Nephron (organoid): ENCODE measurements at regions not wholly inside any gene's neighbourhood (a gene's known extent, or its start where the extent isn't known, plus 50 kb on each side); places are given as distances from the start of the nearest gene placed in this dataset.
"Not testable (repeated sequence)": the region's sequence is repeated elsewhere in the genome, so short reads cannot be mapped to it uniquely, and the experiment has no call there.

Source experiments
- H3K27ac Mint-ChIP-seq, 3 experiments: 2 replicates each; pipeline ENCODE4 v1.8.0; 2020; ENCODE audit warnings: mixed read lengths in 3 of 3, mild to moderate bottlenecking in 2 of 3, moderate library complexity in 1 of 3
- H3K27me3 Mint-ChIP-seq: 2 replicates; pipeline ENCODE4 v1.8.0; 2021; ENCODE audit warnings: low read depth, mild to moderate bottlenecking, moderate library complexity, mixed read lengths
- H3K36me3 Mint-ChIP-seq: 2 replicates; pipeline ENCODE4 v1.8.0; 2020; ENCODE audit warnings: low read depth, mixed read lengths
- H3K4me1 Mint-ChIP-seq: 2 replicates; pipeline ENCODE4 v1.8.0; 2020; ENCODE audit warnings: mixed read lengths
- H3K4me3 Mint-ChIP-seq, 3 experiments: 2 replicates each; pipeline ENCODE4 v1.8.0; 2020; ENCODE audit warnings: mild to moderate bottlenecking in 3 of 3, mixed read lengths in 3 of 3, moderate library complexity in 2 of 3
- H3K9me3 Mint-ChIP-seq: 2 replicates; pipeline ENCODE4 v1.8.0; 2020; ENCODE audit warnings: mixed read lengths
- CTCF ChIP-seq, 3 experiments: fragments of 200-600 bp; sonication (generic); IDR thresholded peaks; one replicate each; pipeline ENCODE4 v1.5.0; 2021; ENCODE audit warnings: antibody characterized with exemption in 3 of 3; ENCODE audit not compliant: unreplicated experiment in 3 of 3

- no peak for TF ChIP-seq CTCF (IDR thresholded peaks at IDR 0.05; ENCODE audit: unreplicated experiment in 3 of 3)
- H3K27ac Mint-ChIP-seq: no peak overlapping the region
- peaks cover 16% of the 10 kb centered on the region for H3K36me3 Mint-ChIP-seq
- H3K27me3 Mint-ChIP-seq: no peaks in the 10 kb centered on the region
- peaks cover 80% of the 10 kb centered on the region for H3K9me3 Mint-ChIP-seq
- H3K4me3 Mint-ChIP-seq: no peak overlapping the region
- no peaks in the 10 kb centered on the region for H3K4me1 Mint-ChIP-seq
Measured at GRCh38 chr22:11307998-11308397, 4220.0 kb upstream of the OR11H1 start.

GRCh38 chr22:11309777-11310176, 4218.2 kb upstream of the OR11H1 start:
- not testable (repeated sequence) for H3K4me1 Mint-ChIP-seq, H3K4me3 Mint-ChIP-seq, H3K27me3 Mint-ChIP-seq, H3K27ac Mint-ChIP-seq
- peaks cover 79% of the 10 kb centered on the region for H3K9me3 Mint-ChIP-seq
- peaks cover 16% of the 10 kb centered on the region for H3K36me3 Mint-ChIP-seq

- H3K4me3 Mint-ChIP-seq, H3K27ac Mint-ChIP-seq, H3K27me3 Mint-ChIP-seq, H3K4me1 Mint-ChIP-seq: not testable (repeated sequence)
- Mint-ChIP-seq H3K36me3 (peaks cover 12% of the 10 kb centered on the region), H3K9me3 (peaks cover 75% of the 10 kb centered on the region)
Measured at GRCh38 chr22:11310647-11311046, 4217.3 kb upstream of the OR11H1 start.

- Mint-ChIP-seq H3K36me3 (peaks cover 10% of the 10 kb centered on the region), H3K9me3 (peaks cover 60% of the 10 kb centered on the region)
- H3K4me1 Mint-ChIP-seq, H3K4me3 Mint-ChIP-seq, H3K27me3 Mint-ChIP-seq, H3K27ac Mint-ChIP-seq: not testable (repeated sequence)
Measured at GRCh38 chr22:11312640-11313039, 4215.4 kb upstream of the OR11H1 start.

- H3K36me3 Mint-ChIP-seq, H3K4me1 Mint-ChIP-seq, H3K4me3 Mint-ChIP-seq, H3K27ac Mint-ChIP-seq, H3K27me3 Mint-ChIP-seq: not testable (repeated sequence)
- peaks cover 61% of the 10 kb centered on the region for H3K9me3 Mint-ChIP-seq
Measured at GRCh38 chr22:11313040-11313759, 4214.8 kb upstream of the OR11H1 start.

- not testable (repeated sequence) for H3K4me1 Mint-ChIP-seq, H3K27me3 Mint-ChIP-seq, H3K27ac Mint-ChIP-seq, H3K4me3 Mint-ChIP-seq, H3K36me3 Mint-ChIP-seq
- H3K9me3 Mint-ChIP-seq: peaks cover 37% of the 10 kb centered on the region
Measured at GRCh38 chr22:11318633-11319032, 4209.4 kb upstream of the OR11H1 start.

GRCh38 chr22:11324439-11325037, 4203.5 kb upstream of the OR11H1 start:
- not testable (repeated sequence) for H3K4me3 Mint-ChIP-seq, H3K36me3 Mint-ChIP-seq, H3K4me1 Mint-ChIP-seq, H3K27me3 Mint-ChIP-seq, H3K27ac Mint-ChIP-seq
- peaks cover 52% of the 10 kb centered on the region for H3K9me3 Mint-ChIP-seq

GRCh38 chr22:11325767-11326166, 4202.2 kb upstream of the OR11H1 start:
- no peak overlapping the region for H3K4me3 Mint-ChIP-seq
- peaks cover 54% of the 10 kb centered on the region for H3K9me3 Mint-ChIP-seq
- H3K27me3 Mint-ChIP-seq: no peaks in the 10 kb centered on the region
- no peaks in the 10 kb centered on the region for H3K36me3 Mint-ChIP-seq
- no peaks in the 10 kb centered on the region for H3K4me1 Mint-ChIP-seq
- no peak overlapping the region for H3K27ac Mint-ChIP-seq
- no peak for TF ChIP-seq CTCF (IDR thresholded peaks at IDR 0.05; ENCODE audit: unreplicated experiment in 3 of 3)

- peaks cover 74% of the 10 kb centered on the region for H3K9me3 Mint-ChIP-seq
- H3K4me1 Mint-ChIP-seq, H3K27ac Mint-ChIP-seq, H3K4me3 Mint-ChIP-seq, H3K27me3 Mint-ChIP-seq, H3K36me3 Mint-ChIP-seq: not testable (repeated sequence)
Measured at GRCh38 chr22:11341387-11342068, 4186.5 kb upstream of the OR11H1 start.

GRCh38 chr22:11351181-11351580, 4176.8 kb upstream of the OR11H1 start:
- not testable (repeated sequence) for H3K27me3 Mint-ChIP-seq, H3K4me3 Mint-ChIP-seq, H3K4me1 Mint-ChIP-seq, H3K27ac Mint-ChIP-seq, H3K36me3 Mint-ChIP-seq
- H3K9me3 Mint-ChIP-seq: peaks cover 63% of the 10 kb centered on the region

- H3K9me3 Mint-ChIP-seq: peaks cover 66% of the 10 kb centered on the region
- not testable (repeated sequence) for H3K36me3 Mint-ChIP-seq, H3K4me3 Mint-ChIP-seq, H3K4me1 Mint-ChIP-seq, H3K27me3 Mint-ChIP-seq, H3K27ac Mint-ChIP-seq
Measured at GRCh38 chr22:11352287-11352686, 4175.7 kb upstream of the OR11H1 start.
